ENCODE measurements at regions not wholly inside any gene's neighbourhood (a gene's known extent, or its start where the extent isn't known, plus 50 kb on each side); places are given as distances from the start of the nearest gene placed in this dataset.

DNA sequence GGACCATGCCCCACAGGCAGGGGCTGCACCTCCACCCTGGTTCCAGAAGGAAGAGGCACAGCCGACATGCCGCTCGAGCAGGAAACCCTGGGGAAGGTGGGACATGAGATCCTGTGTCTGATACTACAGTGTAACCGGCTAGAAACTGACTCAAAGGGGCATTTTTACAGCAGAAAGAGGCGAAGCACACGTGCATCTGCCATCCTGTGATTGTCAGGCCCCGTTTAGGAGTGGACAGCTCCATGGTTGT lies 62.7 kb downstream of the SIK1 start:
- no peak for FAIRE-seq
- DNase-seq (ENCODE audit: low spot score) = no peak

DNA sequence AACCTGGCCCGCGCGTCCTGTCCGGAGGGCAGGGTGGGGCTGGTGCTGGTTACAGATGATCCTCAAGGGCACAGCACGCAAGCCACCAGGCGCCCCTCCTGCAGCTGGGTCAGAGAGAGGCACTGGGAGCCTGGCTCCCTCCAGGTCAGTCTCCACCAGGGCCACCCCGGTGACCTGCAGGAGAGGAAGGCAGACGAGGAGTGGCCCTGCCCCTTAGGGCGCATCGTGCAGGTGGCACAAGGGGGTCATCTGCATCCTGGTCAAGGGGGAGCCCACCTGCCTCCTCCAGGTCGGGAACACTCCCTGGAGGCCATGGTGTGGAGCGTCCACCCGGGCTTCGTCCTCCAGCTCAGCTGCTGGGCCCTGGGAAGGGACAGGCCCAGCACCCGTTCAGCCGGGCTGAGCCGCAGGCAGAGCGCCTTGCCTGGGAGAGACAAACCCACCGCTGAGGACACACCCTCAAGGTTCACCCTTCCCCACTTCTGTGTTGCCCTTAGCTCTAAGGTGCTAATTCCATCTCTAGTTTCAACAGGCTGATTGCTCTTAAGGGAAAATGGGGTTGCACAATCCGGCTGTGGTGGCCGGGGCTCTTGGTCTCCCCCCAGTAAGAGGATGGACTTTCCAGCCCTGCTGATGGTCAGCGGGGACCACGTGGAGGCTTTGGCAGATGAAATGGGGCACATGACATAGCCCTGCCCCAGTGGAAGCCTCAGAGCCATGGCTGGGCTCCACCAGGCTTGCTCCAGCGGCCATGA lies 63.2 kb downstream of the SIK1 start:
- FAIRE-seq (no peak), DNase-seq (ENCODE audit: low spot score) (no peak)

DNA sequence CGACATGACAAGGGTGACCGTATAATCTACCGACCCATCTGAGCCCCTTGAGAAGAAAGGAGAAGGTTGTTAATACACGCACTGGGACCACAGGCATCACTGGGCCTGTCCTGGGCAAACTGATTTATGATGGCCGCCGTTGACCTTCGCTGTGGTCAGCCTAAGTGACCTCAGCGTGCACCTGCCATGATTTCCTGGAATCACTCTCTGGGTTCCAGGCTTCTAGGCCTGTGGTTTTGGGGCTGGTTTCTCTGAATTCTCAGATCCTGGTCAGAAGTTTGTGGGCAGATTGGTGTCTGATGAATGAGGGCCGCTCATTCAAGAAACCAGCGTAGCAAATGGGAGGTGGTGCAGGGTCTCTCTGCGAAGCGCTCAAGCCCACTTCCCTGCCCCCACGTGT lies 64.0 kb downstream of the SIK1 start:
- FAIRE-seq = no peak
- DNase-seq (ENCODE audit: low spot score) = no peak

DNA sequence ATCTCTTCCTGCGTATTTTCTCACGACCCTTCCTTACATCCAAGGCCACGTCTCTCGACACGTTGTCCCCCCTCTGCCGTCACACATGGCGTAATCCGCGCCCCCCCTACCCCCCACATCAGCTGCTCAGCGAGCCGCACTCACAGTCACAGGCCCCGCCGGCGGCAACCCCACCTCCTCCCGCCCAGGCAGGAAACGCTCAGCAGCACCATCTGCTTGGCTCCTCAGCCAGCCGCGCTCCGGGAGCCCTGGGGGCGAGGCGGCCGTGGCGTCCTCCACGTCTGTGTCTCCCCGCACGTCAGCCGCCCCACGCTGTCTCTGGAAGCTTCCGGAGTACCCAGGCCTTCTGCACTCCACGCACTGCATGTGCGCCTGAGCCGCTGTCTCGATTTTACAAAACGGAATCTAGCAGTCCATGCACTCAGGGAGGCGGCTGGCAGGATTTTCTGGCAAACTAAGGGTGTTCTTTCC lies 64.6 kb downstream of the SIK1 start:
- DNase-seq (ENCODE audit: low spot score) (no peak), FAIRE-seq (no peak)

DNA sequence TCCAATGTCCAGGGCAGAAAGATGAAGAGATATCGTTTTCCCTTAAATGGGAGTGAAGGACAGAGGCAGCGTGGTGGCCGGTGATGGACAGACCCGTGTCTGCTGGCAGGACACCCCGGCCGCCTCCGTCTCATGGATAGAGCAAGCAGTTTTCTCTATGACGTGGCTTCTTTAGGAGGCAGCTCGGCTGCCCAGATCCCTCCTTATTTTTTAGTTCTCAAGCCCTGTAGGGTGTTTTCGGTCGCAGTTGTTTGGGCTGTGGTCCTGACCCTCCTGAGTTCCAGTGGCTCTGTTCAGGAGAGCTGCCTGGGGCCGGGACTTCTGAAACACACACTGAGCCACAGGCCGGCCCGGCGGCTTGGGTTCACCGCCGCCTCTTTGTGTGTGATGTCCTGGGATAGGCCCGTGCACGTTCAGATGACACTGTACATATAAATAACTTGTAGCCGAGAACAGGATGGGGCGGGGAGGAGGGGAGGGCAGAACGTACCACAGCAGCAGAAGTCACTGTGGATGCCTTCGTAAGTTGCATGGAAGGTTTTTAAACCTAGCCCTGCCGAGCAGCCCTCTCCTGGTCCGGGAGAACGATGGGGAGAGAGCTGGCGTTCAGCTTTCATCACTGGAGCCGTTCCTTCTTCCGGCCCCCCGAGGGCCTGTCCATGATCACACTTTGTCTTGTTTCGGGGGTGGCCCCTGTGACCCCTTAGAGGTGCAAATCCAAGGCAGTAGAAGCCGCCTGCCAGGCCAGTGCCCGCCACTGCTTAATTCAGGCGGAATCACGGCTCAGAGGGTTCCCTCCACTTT lies 65.2 kb downstream of the SIK1 start:
- FAIRE-seq (no peak), DNase-seq (ENCODE audit: low spot score) (no peak)

DNA sequence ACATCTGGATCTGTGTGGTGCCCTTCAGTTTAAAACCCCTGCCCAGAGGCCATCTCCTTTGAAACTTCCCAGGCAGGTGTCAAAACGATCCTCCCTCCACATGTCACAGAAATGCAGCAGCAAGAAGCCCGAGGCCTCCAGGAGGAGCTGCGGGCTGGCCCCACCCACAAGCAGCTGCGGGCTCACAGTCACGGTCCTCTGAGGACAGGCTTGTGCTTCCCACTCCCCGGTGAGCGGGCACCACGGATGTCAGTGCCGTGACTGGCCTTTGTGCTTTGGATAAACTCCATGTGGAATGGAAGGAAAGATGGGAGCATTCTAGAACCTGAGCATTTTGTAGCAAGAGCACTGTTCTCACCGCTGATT lies 65.8 kb downstream of the SIK1 start:
- no peak for DNase-seq (ENCODE audit: low spot score)
- no peak for FAIRE-seq

DNA sequence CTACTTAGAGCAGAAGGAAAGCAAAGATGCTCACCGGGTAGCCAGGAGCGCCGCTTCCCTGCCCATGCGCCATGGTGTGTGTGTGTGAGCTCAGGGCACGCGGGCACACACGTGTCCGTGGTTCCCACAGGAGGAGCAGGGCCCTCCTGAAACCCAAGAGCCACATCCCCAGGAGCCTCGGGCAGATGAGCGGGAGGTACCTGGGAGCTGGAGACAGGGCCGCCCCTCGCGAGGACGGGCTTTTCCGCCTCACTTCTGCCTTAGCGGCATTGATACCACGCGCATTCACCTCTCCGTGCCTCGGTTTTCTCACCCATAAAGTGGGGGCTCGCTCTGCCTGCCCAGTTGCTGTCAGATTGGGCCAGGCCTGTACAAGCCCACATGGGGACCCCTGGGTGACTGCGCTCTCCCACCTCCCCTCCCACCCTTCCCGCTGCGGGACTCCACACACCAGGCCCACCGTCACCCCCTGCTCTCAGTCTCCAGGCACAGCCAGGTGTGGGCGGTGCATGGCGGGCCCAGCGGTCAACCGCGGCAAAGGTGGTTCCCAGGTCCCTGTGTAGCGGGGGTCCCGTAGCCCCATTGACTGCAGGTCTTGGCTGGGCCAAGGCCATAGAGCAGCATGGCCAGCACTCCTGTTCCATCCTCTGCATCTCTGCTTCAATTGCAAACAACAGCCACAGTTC lies 66.3 kb downstream of the SIK1 start:
- DNase-seq (ENCODE audit: low spot score) = no peak
- FAIRE-seq = no peak

DNA sequence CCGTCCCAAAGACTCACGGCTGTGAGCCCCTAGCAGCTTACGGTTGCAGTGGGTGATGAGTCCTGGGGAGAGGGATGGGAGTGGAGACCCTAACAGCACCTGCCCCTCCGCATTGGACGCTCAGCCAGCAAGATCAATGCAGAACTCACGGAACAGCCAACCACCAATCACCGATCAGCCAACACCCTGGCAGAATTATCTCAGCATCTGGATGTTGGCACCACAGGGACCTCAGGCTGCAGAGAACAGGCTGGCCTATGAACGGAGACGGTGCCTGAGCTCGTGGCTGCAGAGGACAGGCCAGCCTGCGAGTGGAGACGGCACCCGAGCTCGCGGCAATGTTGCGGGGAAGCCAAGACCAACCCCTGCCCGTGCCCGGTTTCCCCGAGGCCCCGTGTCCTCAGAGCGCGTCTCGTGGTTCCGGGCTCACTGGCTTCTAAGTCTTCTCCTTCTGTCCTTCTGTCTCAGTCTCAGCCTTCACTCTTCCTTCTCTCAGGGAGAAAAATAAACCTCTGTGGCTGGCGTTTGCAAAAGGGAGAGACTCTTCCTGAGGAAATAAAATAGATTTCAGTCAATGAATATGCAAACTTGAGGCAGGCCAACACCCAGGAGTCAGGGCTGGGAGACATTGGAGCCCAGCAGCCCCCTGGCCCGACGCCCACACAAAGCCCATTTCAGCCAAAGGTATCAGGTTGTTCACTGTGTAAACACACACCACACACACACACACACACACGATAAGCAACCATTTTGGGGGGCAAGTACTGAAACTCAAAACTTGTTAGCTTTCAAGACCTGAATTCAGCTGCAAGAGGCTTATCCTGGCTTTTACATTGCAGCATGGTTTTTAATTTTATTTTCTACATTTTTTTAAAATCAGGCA lies 67.8 kb downstream of the SIK1 start:
- DNase-seq (ENCODE audit: low spot score) (no peak), FAIRE-seq (no peak)

DNA sequence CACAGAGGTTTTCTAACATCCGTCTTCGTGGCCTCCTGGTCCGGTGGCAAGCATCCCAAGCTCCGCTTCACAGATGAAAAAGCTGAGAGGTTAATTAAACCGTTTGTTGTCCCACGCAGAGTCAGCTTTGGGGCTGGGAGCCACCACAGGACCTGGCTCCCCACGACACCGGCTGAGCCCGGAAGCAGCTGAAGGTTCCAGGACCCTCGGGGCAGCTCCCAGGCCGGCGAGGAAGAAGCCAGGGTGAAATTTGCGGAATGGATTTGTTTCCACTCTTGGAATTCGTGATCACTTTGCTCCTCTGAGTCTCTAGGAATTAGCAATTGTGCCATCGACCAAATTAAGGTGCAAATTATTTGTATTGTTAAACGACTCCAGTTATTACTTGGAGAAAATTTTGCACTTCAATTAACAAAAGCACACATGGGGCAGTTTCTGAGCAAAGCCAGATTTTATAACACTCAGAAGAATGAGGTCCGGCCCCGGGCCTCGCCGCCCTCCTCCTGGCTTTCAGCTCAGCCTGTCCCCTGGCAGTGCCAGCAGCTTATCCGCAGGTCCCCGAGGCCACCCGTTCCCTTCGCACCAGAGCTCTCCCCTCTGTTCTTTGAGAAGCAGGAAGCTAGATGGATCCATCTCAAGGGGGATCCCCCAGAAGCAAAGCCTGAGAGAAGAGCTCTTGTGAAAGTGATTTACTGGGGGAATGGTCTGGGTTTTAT lies 69.1 kb downstream of the SIK1 start:
- no peak for DNase-seq (ENCODE audit: low spot score)
- no peak for FAIRE-seq

DNA sequence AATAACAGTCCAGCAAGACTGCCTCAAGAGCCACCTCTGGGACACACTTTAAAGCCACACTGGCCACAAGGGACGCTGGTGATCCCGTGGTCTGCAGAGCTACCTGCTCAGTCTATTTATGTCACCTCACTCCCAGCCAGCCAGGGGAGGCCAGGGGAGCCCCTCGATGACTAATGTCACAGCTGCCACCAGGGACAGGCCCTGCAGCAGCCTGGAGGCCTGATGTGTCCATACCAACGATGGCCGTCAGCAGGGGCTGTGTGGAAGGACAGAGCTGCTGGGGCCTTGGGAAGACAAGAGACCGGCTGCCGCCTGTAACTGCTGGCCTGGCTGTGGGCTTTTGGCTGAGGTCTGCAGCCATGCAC lies 71.0 kb downstream of the SIK1 start:
- FAIRE-seq (no peak), DNase-seq (ENCODE audit: low spot score) (no peak)

DNA sequence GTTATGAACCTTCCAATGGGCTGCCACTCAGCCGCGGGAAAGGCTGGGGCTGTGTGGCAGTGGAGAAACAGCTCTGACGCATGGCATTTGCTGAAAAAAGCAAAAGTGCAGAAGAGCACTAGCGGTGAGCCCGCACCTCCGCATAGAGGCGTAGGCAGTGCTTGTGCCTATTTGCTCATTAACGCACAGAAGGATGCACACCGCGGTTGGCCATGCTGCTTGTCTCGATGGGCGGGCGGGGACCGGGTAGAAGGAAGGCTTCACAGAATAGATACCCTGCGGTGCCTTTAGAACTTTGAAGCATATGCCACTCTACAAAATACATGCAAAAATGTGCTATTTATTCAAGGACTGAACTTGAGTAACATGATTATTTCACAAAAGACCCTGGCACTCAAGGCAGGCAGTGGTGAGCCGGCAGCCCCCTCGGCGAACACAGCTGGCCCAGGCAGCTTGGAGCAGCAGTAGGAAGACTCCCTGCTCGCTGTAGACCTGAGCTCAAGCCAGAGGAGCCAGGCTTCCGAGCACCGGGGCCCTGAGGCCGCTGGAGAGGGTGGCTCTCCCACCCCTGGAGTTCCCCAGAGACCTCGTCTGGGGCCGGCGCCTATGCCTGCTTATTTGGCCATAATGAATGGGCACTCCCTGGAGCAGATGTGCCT lies 71.5 kb downstream of the SIK1 start:
- DNase-seq (ENCODE audit: low spot score) (no peak), FAIRE-seq (no peak)

DNA sequence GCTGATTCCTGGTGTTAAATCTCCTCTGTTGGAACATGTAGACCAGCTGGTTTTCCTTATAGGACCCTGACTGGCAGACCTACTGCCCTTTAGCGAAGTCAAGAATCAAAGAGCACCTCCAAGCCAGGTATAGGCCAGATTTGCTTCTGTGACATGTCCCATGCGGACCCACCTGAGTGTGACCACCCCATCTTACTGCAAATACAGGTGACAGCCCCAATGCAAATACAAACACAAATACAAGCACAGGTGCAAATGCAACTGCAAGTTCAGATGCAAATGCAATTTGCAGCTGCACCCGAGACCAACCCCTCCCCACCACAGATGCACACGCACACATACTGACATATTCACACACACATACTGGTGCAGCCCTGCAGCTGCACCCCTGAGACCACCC lies 72.3 kb downstream of the SIK1 start:
- DNase-seq (ENCODE audit: low spot score) = no peak
- no peak for FAIRE-seq

DNA sequence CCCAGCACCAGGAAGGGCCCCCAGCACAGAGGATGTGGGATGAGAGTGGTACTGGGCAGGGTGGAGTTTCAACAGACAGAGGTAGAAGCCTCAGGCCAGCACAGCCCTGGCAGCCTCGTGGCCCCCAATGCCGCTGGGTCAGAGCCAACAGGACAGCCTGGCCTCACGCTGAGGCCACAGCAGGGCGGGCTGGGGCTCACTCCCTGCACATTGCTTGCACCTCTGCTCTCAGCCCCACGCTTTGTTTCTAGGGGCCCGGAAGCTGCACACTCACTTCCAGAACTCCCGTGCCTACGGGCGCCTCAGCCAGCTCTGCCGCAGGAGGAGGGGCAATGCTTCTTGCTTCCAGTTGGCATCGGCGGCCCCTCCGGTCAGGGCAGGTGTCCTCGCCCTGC lies 72.9 kb downstream of the SIK1 start:
- no peak for FAIRE-seq
- DNase-seq (ENCODE audit: low spot score) = no peak

DNA sequence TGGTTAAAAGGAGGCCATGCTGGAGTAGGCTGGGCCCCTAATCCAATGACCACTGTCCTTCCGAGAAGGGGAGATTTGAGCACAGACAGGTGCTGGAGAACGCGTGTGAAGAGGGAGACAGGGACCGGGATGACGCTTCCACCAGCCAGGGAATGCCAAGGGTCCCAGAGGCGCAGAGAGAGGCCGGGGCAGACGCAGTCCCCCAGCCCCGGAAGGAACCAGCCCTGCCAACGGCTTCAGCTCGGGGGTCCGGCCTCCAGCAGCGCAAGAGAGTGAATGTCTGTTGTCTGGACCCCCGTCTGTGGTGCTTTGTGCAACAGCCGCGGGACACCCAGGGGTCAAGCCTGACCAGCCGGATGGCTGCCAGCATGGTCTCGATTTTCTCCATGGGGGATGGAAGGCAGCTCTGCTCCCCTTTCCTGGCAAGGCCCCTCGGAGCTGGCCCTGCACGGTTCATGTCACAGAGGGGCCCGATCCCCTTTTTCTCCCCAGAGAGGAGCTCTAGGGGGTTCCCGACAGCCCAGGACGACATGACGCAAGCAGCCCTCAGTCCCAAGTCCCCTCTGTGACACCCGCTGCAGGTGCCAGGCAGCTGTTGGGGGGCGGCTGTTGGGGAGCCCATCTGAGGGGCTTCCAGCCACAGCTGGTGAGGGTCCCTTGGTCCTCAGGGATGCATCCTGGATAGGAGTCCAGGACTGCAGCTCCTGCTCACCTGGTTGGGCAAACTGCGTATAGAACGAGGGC lies 73.5 kb downstream of the SIK1 start:
- FAIRE-seq = no peak
- no peak for DNase-seq (ENCODE audit: low spot score)

DNA sequence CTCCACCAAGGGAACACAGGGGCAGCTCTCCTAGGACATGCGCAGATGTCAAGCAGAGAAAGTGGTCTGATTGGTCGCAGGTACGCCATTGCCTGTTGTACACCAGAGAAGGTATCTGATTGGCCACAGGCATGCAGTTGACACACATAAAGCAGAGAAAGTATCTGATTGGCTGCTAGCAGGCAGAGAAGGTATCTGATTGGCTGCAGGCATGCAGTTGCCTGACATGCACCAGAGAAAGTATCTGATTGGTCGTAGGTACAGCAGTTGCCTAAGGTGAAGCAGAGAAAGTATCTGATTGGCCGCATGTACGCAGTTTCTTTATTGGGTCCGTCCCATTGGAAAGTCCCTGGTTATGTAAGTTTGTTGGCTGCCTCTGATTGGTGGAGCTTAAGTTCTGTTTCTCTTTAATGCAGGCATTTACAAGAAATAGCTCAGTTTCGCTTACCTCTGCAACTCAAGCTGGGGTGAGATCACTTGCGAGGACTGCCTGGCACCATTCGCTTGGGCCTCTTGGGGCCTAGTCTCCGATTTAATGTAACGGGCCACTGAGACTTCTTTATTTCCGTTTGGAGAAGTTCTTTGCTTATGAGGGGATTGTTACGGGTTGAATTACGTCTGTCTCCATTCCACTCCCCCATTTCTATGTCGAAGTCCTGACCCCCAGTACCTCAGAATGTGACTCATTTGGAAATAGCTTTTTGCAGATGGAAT lies 74.2 kb downstream of the SIK1 start:
- DNase-seq (ENCODE audit: low spot score) (no peak), FAIRE-seq (no peak)

DNA sequence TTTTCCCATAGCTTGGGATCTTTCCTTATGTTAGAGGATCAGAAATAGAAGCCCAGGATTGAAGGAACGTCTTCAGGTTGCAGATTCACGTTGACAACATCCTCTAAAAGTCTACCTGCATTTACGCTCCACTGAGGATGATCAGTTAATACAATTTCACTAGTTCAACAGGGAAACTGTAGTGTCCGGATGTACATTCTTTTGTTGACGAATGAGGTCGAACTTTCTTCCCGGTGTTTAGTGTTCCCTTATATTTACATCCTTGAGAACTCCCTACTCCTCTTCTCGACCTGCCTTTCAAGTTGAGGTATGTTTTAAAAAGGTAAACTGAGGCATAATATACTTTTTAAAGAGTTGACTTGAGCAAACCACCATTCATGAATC lies 74.8 kb downstream of the SIK1 start:
- DNase-seq (ENCODE audit: low spot score) = no peak
- no peak for FAIRE-seq

DNA sequence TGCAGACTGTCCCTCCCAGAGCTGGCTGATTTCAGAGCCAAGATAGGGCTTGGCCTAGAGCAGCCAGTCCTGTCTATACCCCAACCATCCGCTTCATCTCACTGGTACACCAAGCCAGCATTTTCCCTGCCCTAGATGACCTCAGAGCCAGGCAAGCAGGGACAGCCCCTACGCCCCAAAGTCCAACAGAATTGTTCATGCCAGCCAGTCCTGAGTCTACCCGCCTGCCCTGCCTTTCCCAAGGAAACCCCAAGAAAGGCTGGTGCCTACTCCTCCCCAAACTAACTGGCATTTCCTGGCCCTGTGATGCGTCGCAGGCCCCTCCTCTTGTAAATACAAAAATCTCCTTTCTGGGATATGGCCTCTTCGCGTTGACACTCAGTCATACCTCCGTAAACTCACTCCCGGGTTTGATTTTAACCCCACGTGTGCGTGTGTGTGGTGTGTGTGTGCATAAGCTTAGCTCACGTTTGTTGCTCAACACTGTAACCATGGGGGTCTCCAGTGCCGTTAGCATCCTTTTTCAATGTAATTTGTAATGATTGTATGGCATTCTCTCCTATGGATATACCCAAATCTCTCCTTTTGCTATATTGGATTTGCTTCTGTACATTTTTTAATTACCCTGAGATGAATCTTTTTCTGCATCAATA lies 75.3 kb downstream of the SIK1 start:
- DNase-seq (ENCODE audit: low spot score) (no peak), FAIRE-seq (no peak)

DNA sequence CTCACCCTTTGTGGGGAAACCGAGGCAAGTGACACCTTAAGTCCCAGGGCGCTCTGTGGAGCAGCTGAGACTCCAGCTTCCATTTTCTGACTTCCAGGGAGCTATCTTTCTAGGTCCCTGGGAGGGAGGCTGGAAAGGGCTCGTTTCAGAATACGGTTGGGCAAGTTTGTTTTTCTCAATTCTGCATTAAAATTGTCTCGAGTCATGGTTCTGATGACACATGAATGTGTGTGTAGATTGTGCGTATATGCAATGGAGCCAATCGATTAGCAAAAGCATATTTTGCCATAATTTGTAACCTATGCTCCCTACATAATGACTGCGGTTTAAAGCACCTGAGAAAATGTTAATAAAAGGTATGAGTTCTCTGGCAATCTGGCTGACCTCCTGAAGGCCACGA lies 77.3 kb downstream of the SIK1 start:
- no peak for FAIRE-seq
- DNase-seq (ENCODE audit: low spot score) = no peak

DNA sequence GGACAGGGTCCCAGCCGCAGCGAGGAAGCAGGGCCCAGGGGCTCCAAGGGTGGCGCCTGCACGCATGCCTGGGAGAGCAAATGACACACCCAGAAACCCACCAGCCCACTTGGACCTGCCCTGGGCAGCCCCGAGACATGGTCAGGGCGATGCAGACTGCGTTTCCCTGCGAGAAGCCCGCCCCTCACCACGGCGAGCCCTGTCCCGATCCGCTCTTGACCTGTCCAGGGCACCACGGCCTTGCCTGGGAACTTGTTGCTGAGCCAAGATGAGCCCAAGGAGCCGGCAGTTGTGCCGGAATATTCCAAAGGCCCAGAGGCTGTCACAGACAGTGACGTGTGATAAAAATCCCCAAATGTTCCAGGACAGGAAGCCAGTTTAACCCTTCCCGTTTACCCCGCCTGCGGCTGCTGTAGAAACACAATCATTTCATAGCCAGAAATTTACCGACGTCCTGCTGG lies 78.1 kb downstream of the SIK1 start:
- FAIRE-seq = no peak
- DNase-seq (ENCODE audit: low spot score) = no peak
